BJ (cell line): ENCODE measurements at regions not wholly inside any gene's neighbourhood (a gene's known extent, or its start where the extent isn't known, plus 50 kb on each side); places are given as distances from the start of the nearest gene placed in this dataset. TPM values are rescaled to one million over a fixed set of nuclear protein-coding genes. Genes with fewer than 3 reads are reported as not detected.

Experiments
- small RNA-seq: library from RNA; depleted of rRNA; stranded (forward); fragments of <200 nt; gene quantifications from one replicate; pipeline ENCODE3, GENCODE V24; 2012; ENCODE audit warnings: low replicate concordance, low read depth; ENCODE audit not compliant: insufficient read length

Small RNA genes lying in the stretch of these regions (small RNA-seq; reads per million reads assigned to genes)
- gene AC245452.3 (not detected), gene AC245517.3 (not detected), gene AC245517.5 (not detected), gene IGLVIV-59 (not detected)
